ENCODE measurements at regions not wholly inside any gene's neighbourhood (a gene's known extent, or its start where the extent isn't known, plus 50 kb on each side); places are given as distances from the start of the nearest gene placed in this dataset.
"Not testable (repeated sequence)": the region's sequence is repeated elsewhere in the genome, so short reads cannot be mapped to it uniquely, and the experiment has no call there.

DNA sequence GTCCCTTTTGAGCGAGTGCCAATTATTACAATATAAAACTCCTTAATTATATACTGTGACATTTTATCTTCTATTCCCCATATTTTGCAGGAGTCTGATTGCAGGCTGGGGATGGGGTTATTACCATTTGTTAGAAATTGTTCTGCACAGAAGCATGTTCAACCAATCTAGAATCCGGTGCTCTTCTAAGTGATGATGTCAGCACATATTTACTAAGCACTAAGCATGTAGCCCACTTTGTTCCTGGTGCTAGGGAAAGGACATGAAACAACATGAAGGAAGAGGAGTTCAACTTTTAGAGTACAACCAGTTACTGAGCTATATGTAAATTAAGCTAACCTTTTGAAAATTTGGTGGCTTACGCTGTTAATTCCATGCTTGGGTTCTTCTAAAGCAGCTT lies 52.8 kb upstream of the IL1RAPL2 start:
- FAIRE-seq (no peak), DNase-seq (ENCODE audit: extremely low spot score, insufficient read length, low read depth) (no peak)

DNA sequence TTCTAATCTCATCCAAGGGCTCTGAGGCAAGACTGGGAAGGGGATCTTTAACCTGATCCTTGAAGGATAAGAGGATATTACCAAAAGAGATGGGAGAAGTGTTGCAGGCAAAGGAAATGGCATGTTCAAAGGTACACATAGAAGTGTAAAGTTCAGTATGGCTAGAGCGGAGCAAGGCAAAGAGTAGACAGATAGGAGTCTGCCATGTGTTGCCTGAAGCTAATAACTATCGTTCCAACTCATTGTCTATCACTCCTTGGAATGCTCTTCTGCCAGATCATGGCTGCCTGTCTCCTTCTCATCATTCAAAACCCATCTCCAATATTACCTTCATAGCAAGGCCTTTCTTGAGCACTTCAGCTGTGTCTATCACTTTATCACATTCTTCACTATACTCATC lies 55.2 kb upstream of the IL1RAPL2 start:
- FAIRE-seq = no peak
- DNase-seq (ENCODE audit: extremely low spot score, insufficient read length, low read depth) = no peak

- no peak for DNase-seq (ENCODE audit: extremely low spot score, insufficient read length, low read depth)
- no peak for FAIRE-seq
These were observed 63.5 kb upstream of the IL1RAPL2 start for GRCh38 chrX:104502460-104502859.

GRCh38 chrX:104488811-104489210 lies 77.2 kb upstream of the IL1RAPL2 start:
- FAIRE-seq = no peak

DNA sequence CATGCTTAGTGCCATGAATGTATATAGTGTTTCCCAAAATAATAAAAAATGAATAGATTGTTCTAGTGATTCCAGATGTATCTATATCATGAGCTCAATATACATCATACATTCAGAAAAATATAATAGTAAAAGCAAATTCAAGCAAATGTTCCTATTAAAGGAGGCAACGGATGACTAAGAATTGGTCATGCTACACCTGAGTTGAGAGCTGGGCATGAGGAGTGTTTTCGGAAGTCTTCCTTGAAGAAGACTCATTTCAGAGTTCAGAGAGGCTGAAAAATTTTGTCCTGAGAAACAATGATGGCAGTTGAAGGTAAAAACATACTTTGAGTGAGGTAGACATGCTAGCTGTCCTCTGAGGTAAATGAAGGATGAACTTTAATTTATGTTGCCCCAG lies 79.3 kb upstream of the IL1RAPL2 start:
- DNase-seq (ENCODE audit: extremely low spot score, insufficient read length, low read depth) (no peak), FAIRE-seq (no peak)

More at GRCh38 chrX:104488811-104489210, 77.2 kb upstream of the IL1RAPL2 start:
- DNase-seq (ENCODE audit: extremely low spot score, insufficient read length, low read depth) = no peak

GRCh38 chrX:104482757-104483156 lies 83.2 kb upstream of the IL1RAPL2 start:
- FAIRE-seq (no peak), DNase-seq (ENCODE audit: extremely low spot score, insufficient read length, low read depth) (no peak)

- no peak for FAIRE-seq
- no peak for DNase-seq (ENCODE audit: extremely low spot score, insufficient read length, low read depth)
These were observed 96.2 kb upstream of the IL1RAPL2 start for GRCh38 chrX:104469771-104470170.

- no peak for DNase-seq (ENCODE audit: extremely low spot score, insufficient read length, low read depth)
- no peak for FAIRE-seq
These were observed 106.2 kb upstream of the IL1RAPL2 start for GRCh38 chrX:104459796-104460195.

GRCh38 chrX:104457130-104457529 lies 108.9 kb upstream of the IL1RAPL2 start:
- not testable (repeated sequence) for DNase-seq (ENCODE audit: extremely low spot score, insufficient read length, low read depth); FAIRE-seq

- no peak for FAIRE-seq
These were observed 115.7 kb upstream of the IL1RAPL2 start for GRCh38 chrX:104450316-104450715.

GRCh38 chrX:104445591-104445990 lies 120.4 kb upstream of the IL1RAPL2 start:
- DNase-seq (ENCODE audit: extremely low spot score, insufficient read length, low read depth) (no peak), FAIRE-seq (no peak)

More at GRCh38 chrX:104450316-104450715, 115.7 kb upstream of the IL1RAPL2 start:
- DNase-seq (ENCODE audit: extremely low spot score, insufficient read length, low read depth) = no peak

DNA sequence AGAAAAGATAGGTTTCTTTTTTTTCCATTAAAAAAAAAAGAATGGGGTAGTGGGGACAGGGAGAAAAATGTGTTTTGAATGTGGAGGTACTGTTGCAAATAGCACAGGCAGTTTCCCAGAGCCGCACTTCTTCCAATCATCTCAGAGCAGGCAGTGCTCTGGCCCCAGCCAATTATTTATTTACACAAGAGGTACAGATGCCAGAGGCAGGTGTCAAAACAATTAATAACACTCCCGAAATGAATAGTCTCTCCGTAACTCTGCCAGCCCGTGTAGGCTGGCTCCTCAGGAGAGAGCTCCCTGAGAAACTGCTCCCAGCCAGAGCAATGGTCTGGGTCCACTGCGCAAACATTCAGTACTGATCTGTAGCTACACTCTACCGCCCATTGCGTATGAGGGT lies 130.8 kb upstream of the IL1RAPL2 start:
- no peak for DNase-seq (ENCODE audit: extremely low spot score, insufficient read length, low read depth)
- FAIRE-seq = no peak

DNA sequence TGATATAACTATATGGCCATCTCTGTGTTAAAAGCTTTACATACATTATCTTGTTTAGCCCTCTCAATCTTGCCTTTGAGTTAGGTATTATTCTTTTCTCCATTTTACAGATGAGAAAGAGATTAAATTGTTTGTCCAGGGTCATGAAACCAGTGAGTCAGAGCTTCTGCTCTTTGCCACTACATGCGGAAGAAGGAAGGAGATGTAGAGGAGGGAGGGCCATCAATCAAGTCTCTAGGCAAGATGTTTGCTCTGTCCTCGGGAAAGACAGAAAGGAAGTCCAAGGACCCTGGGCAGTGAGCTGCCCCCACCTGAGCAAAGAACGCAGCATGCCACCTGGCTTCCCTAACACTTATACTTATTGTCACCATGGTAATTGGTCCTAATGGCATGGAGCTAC lies 133.7 kb upstream of the IL1RAPL2 start:
- DNase-seq (ENCODE audit: extremely low spot score, insufficient read length, low read depth) (no peak), FAIRE-seq (no peak)

DNA sequence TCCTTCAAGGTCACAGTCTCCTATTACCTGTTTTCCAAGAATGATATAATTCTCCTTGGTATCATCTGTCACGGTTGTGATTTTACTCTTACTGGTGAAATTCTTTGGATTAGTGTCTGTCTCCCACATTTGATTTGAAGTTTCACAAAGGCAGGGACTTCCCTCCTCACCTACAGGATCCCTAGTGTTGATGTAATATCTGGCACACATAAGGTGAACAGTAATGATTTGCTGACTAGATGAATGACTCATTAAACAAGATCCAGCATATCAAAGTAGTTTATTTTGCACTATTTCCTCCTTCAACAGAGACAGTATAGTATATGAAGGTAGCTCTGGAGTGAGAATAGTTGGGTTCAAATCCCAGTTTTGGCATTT lies 135.3 kb upstream of the IL1RAPL2 start:
- FAIRE-seq (no peak), DNase-seq (ENCODE audit: extremely low spot score, insufficient read length, low read depth) (no peak)

DNA sequence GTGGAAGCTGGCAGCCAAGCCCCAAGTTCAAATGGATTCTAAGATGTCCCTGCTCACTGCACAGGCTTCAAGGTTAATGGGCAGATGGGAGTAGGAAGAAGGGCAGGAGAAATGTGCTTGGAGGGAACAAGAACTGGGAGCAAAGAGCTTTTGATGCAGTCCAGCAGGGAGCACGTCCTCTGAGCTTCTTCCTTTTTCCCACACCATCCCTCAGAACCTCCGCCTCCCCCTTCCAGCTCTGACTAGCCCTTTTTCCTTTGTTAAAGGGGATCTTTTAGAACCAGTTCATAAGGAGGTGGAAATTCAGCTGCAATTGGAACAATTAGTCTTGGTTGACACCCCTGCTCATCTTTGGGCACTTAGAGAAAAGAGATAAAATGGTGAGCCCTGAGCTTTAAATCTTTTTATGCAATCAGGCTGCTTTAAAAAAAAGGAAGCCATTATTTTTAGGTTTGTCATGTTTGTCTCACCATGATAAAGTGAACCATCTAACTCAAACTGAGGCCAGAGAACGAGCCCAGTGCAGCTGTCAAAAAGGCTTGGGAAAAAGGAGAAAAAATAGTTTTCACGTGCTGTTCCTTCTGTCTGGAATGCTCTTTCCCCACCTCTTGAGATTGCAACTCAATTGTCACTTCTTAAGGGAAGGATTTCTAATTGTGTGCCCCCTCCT lies 135.8 kb upstream of the IL1RAPL2 start:
- no peak for DNase-seq (ENCODE audit: extremely low spot score, insufficient read length, low read depth)
- no peak for FAIRE-seq

- DNase-seq (ENCODE audit: extremely low spot score, insufficient read length, low read depth) = no peak
These were observed 137.8 kb upstream of the IL1RAPL2 start for GRCh38 chrX:104428231-104428630.

DNA sequence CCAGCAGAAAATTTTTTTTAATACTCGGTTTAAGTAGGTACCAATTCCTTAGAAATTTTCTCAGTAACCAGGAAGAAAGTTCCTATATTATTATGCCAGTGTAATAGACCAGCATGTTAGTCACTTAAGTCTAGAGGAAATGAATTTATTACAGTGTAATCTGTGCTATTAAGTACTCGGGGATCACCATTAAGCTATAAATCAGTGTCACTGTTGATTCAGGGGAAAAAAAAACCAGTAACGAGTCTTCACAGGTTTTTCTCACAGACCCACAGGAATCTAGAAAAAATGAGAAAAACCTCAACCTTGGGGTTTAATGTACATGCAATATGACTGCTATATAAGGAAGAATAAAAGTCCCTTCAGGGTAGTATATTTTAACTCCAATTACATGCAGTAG lies 138.3 kb upstream of the IL1RAPL2 start:
- FAIRE-seq = no peak
- DNase-seq (ENCODE audit: extremely low spot score, insufficient read length, low read depth) = no peak

More at GRCh38 chrX:104428231-104428630, 137.8 kb upstream of the IL1RAPL2 start:
- FAIRE-seq = no peak

- FAIRE-seq = no peak
- no peak for DNase-seq (ENCODE audit: extremely low spot score, insufficient read length, low read depth)
These were observed 138.9 kb upstream of the IL1RAPL2 start for GRCh38 chrX:104427073-104427472.

- FAIRE-seq = no peak
- no peak for DNase-seq (ENCODE audit: extremely low spot score, insufficient read length, low read depth)
These were observed 145.1 kb upstream of the IL1RAPL2 start for GRCh38 chrX:104420907-104421306.

- DNase-seq (ENCODE audit: extremely low spot score, insufficient read length, low read depth) = no peak
- FAIRE-seq = no peak
These were observed 146.1 kb upstream of the IL1RAPL2 start for GRCh38 chrX:104419926-104420325.

- FAIRE-seq (no peak), DNase-seq (ENCODE audit: extremely low spot score, insufficient read length, low read depth) (no peak)
These were observed 146.8 kb upstream of the IL1RAPL2 start for GRCh38 chrX:104419211-104419610.

GRCh38 chrX:104411800-104412199 lies 154.2 kb upstream of the IL1RAPL2 start:
- no peak for FAIRE-seq
- DNase-seq (ENCODE audit: extremely low spot score, insufficient read length, low read depth) = no peak

Data from GM18507 (cell line).